ENCODE measurements at regions not wholly inside any gene's neighbourhood (a gene's known extent, or its start where the extent isn't known, plus 50 kb on each side); places are given as distances from the start of the nearest gene placed in this dataset.

GRCh38 chr9:88291856-88292255, 96.4 kb upstream of the SPIN1 start:
- TF ChIP-seq CTCF (conservative IDR thresholded peaks at IDR 0.05; ENCODE audit: low read length) (no peak), EZH2phosphoT487 (IDR thresholded peaks at IDR 0.05; ENCODE audit: borderline replicate concordance) (no peak)

Measured in Loucy (cell line).